H1 (cell line): ENCODE measurements at regions not wholly inside any gene's neighbourhood (a gene's known extent, or its start where the extent isn't known, plus 50 kb on each side); places are given as distances from the start of the nearest gene placed in this dataset.
A peak's percentile ranks its signal among the peaks of the same experiment; 100 is the strongest.

Experiments
- CTCF ChIA-PET: fragments of 300-600 bp; sonication (Branson Sonifier 250); formaldehyde crosslinking; loops from one replicate; lab custom pipeline; 2021; ENCODE audit not compliant: partially characterized antibody; lab: Charles Lee
- POLR2A ChIA-PET: fragments of 300-600 bp; sonication (Branson Sonifier 250); formaldehyde crosslinking; loops from one replicate; lab custom pipeline; 2021; ENCODE audit warnings: inconsistent platforms; ENCODE audit not compliant: partially characterized antibody; lab: Charles Lee
- DNase-seq, 2 experiments: peaks; one replicate each; pipeline versions ENCODE4 v3.0.0 to v3.0.0-alpha.2; 2010 to 2022; ENCODE audit warnings: low spot score in 2 of 2, low read depth in 1 of 2, mixed read lengths in 1 of 2
- FAIRE-seq: peaks from 2 replicates; lab custom pipeline; 2011; peaks lifted over from hg19 to GRCh38; lab: Jason Lieb, UNC
- H2AFZ ChIP-seq: 2 replicates; pipeline ENCODE4 v1.8.1; 2012; ENCODE audit warnings: low read length, inconsistent platforms
- H2AK5ac ChIP-seq: 2 replicates; pipeline ENCODE4 v1.6.1; 2013; ENCODE audit warnings: low read depth, low read length
- H2BK120ac ChIP-seq: replicated peaks from 2 replicates; pipeline ENCODE3; 2013; ENCODE audit warnings: low read depth, low read length, inconsistent platforms
- H2BK12ac ChIP-seq: 2 replicates; pipeline ENCODE4 v1.6.1; 2013; ENCODE audit warnings: low read depth, low read length
- H2BK15ac ChIP-seq: 2 replicates; pipeline ENCODE4 v1.6.1; 2013; ENCODE audit warnings: low read length
- H2BK20ac ChIP-seq: 2 replicates; pipeline ENCODE4 v1.6.1; 2013; ENCODE audit warnings: low read length
- H2BK5ac ChIP-seq: 2 replicates; pipeline ENCODE4 v1.6.1; 2013; ENCODE audit warnings: low read depth, low read length
- H3K14ac ChIP-seq: 2 replicates; pipeline ENCODE4 v1.6.1; 2013; ENCODE audit warnings: inconsistent platforms; ENCODE audit not compliant: insufficient read length
- H3K18ac ChIP-seq: 2 replicates; pipeline ENCODE4 v1.6.1; 2013; ENCODE audit warnings: low read length; ENCODE audit errors: extremely low read depth
- H3K23ac ChIP-seq: 2 replicates; pipeline ENCODE4 v1.6.1; 2013; ENCODE audit warnings: inconsistent platforms; ENCODE audit not compliant: insufficient read length
- H3K23me2 ChIP-seq: 2 replicates; pipeline ENCODE4 v1.6.1; 2013; ENCODE audit warnings: low read depth, low read length
- H3K27ac ChIP-seq: 2 replicates; pipeline ENCODE4 v1.6.1; 2011; ENCODE audit warnings: low read depth, low read length, inconsistent platforms
- H3K27me3 ChIP-seq, 4 experiments: replicated peaks in 1 of 4; 1 replicate in 1 of 4; 2 replicates in 3 of 4; pipeline versions ENCODE4 v1.6.1 to v1.8.1; 2011 to 2013; ENCODE audit warnings: low read length in 3 of 4, mild to moderate bottlenecking in 3 of 4, inconsistent platforms in 2 of 4, mixed read lengths in 2 of 4, moderate library complexity in 1 of 4; ENCODE audit not compliant: control insufficient read depth in 3 of 4, insufficient read depth in 3 of 4; ENCODE audit errors: extremely low read depth in 1 of 4
- H3K36me3 ChIP-seq, 4 experiments: 2 replicates each; pipeline versions ENCODE4 v1.6.1 to v1.8.1; 2011 to 2013; ENCODE audit warnings: mild to moderate bottlenecking in 4 of 4, low read length in 3 of 4, moderate library complexity in 2 of 4, control low read depth in 1 of 4, inconsistent platforms in 1 of 4; ENCODE audit not compliant: insufficient read depth in 4 of 4, control insufficient read depth in 2 of 4
- H3K4ac ChIP-seq: replicated peaks from 2 replicates; pipeline ENCODE3; 2013; ENCODE audit warnings: low read length, low read depth, mixed read lengths, inconsistent platforms; ENCODE audit not compliant: insufficient read length
- H3K4me1 ChIP-seq, 4 experiments: replicated peaks in 1 of 4; 1 replicate in 1 of 4; 2 replicates in 3 of 4; pipeline versions ENCODE4 v1.6.1 to v1.8.1; 2011 to 2013; ENCODE audit warnings: low read length in 3 of 4, inconsistent platforms in 2 of 4, mixed read lengths in 1 of 4; ENCODE audit not compliant: insufficient read depth in 4 of 4, control insufficient read depth in 3 of 4
- H3K4me2 ChIP-seq, 2 experiments: 2 replicates each; pipeline versions ENCODE4 v1.6.1 to v1.8.1; 2011 to 2013; ENCODE audit warnings: low read depth in 2 of 2, low read length in 2 of 2, control low read depth in 1 of 2, inconsistent platforms in 1 of 2, mild to moderate bottlenecking in 1 of 2; ENCODE audit not compliant: insufficient read depth in 1 of 2
- H3K4me3 ChIP-seq, 4 experiments: fragments of 200-600, 300-600 bp in 1 of 4; sonication (generic), shearing (Covaris generic), sonication (Bioruptor Twin) in 1 of 4; 2 replicates each; pipeline versions ENCODE4 v1.5.1 to v1.8.1; 2011 to 2016; ENCODE audit warnings: low read length in 4 of 4, low read depth in 3 of 4, control low read depth in 2 of 4, inconsistent platforms in 2 of 4, mild to moderate bottlenecking in 2 of 4, mixed read lengths in 1 of 4, moderate library complexity in 1 of 4; ENCODE audit not compliant: insufficient read depth in 2 of 4; ENCODE audit errors: extremely low read depth in 1 of 4
- H3K56ac ChIP-seq: replicated peaks from 2 replicates; pipeline ENCODE3; 2013; ENCODE audit warnings: low read depth, mild to moderate bottlenecking, mixed read lengths, low read length, inconsistent platforms; ENCODE audit not compliant: insufficient read length
- H3K79me1 ChIP-seq: 2 replicates; pipeline ENCODE4 v1.6.1; 2013; ENCODE audit warnings: low read depth, low read length, control low read depth
- H3K79me2 ChIP-seq, 2 experiments: 2 replicates each; pipeline versions ENCODE4 v1.6.1 to v1.8.1; 2012 to 2013; ENCODE audit warnings: low read length in 2 of 2, mild to moderate bottlenecking in 2 of 2, inconsistent platforms in 1 of 2; ENCODE audit not compliant: insufficient read depth in 2 of 2, control insufficient read depth in 1 of 2
- H3K9ac ChIP-seq, 4 experiments: replicated peaks in 1 of 4; 1 replicate in 1 of 4; 2 replicates in 3 of 4; pipeline versions ENCODE4 v1.6.1 to v1.8.1; 2011 to 2013; ENCODE audit warnings: low read depth in 3 of 4, low read length in 3 of 4, control low read depth in 2 of 4, mild to moderate bottlenecking in 2 of 4, moderate library complexity in 2 of 4, inconsistent platforms in 1 of 4; ENCODE audit errors: extremely low read depth in 1 of 4
- H3K9me3 ChIP-seq, 2 experiments: 2 replicates each; pipeline versions ENCODE4 v1.6.1 to v1.8.1; 2012 to 2013; ENCODE audit warnings: mild to moderate bottlenecking in 2 of 2, moderate library complexity in 2 of 2, control low read depth in 1 of 2, inconsistent platforms in 1 of 2, low read depth in 1 of 2, low read length in 1 of 2, mixed read lengths in 1 of 2; ENCODE audit not compliant: insufficient read depth in 2 of 2
- H4K20me1 ChIP-seq, 2 experiments: replicated peaks in 1 of 2; 2 replicates each; pipeline versions ENCODE3 to v1.8.1; 2011 to 2013; ENCODE audit warnings: inconsistent platforms in 2 of 2, low read length in 2 of 2, mild to moderate bottlenecking in 1 of 2; ENCODE audit not compliant: insufficient read depth in 2 of 2, control insufficient read depth in 1 of 2
- H4K5ac ChIP-seq: 2 replicates; pipeline ENCODE4 v1.6.1; 2013; ENCODE audit warnings: low read length, low read depth, mixed read lengths, inconsistent platforms; ENCODE audit not compliant: insufficient read length
- H4K8ac ChIP-seq: 2 replicates; pipeline ENCODE4 v1.8.0; 2013; ENCODE audit warnings: mild to moderate bottlenecking, moderate library complexity, low read length, inconsistent platforms; ENCODE audit not compliant: insufficient read depth; ENCODE audit errors: extremely low read depth
- H4K91ac ChIP-seq: replicated peaks from 2 replicates; pipeline ENCODE3; 2013; ENCODE audit warnings: low read length, mixed read lengths, inconsistent platforms; ENCODE audit not compliant: insufficient read length
- CBX8 ChIP-seq: fragments of 300-800, 300-1000 bp; sonication (generic); IDR thresholded peaks from 2 replicates; pipeline ENCODE4 v1.7.1; 2016; ENCODE audit warnings: low read depth, low read length, borderline replicate concordance
- CEBPB ChIP-seq: IDR thresholded peaks from 2 replicates; pipeline ENCODE4 v1.6.1; 2012; ENCODE audit warnings: low read depth, low read length
- HDAC6 ChIP-seq: IDR thresholded peaks from one replicate; pipeline ENCODE4 v1.7.1; 2012; ENCODE audit warnings: low read depth, mild to moderate bottlenecking, inconsistent platforms, low read length, moderate library complexity
- KDM1A ChIP-seq: fragments of 200-600, 300-600 bp; sonication (generic); IDR thresholded peaks from 2 replicates; pipeline ENCODE4 v1.7.1; 2016; ENCODE audit warnings: mild to moderate bottlenecking, low read length, borderline replicate concordance
- NANOG ChIP-seq: IDR thresholded peaks from 2 replicates; pipeline ENCODE4 v1.6.1; 2011; ENCODE audit warnings: low read length, low read depth, mild to moderate bottlenecking, inconsistent platforms; ENCODE audit not compliant: insufficient read depth, poor library complexity, severe bottlenecking
- RXRA ChIP-seq: IDR thresholded peaks from 2 replicates; pipeline ENCODE4 v1.6.1; 2011; ENCODE audit warnings: low read depth, mild to moderate bottlenecking, low read length, moderate library complexity; ENCODE audit not compliant: insufficient read depth
- SP1 ChIP-seq: IDR thresholded peaks from 2 replicates; pipeline ENCODE4 v1.6.1; 2011; ENCODE audit warnings: low read depth, low read length
- TAF1 ChIP-seq: IDR thresholded peaks from 2 replicates; pipeline ENCODE4 v1.6.1; 2011; ENCODE audit warnings: mild to moderate bottlenecking, low read depth, low read length
- ZNF274 ChIP-seq: IDR thresholded peaks from 2 replicates; pipeline ENCODE4 v1.7.0; 2012; ENCODE audit warnings: low read length, borderline replicate concordance; ENCODE audit errors: extremely low read depth
- whole genome bisulfite sequencing, 2 experiments: shearing (Covaris generic) in 1 of 2; methylation state at CpG; one replicate each; pipeline versions ENCODE4 v1.1.6 to v1.1.7; 2013 to 2015; ENCODE audit warnings: low lambda C conversion rate in 2 of 2, mixed read lengths in 2 of 2, inconsistent platforms in 1 of 2, low coverage in 1 of 2, missing lambda C conversion rate in 1 of 2; ENCODE audit not compliant: insufficient replicate concordance in 2 of 2, insufficient coverage in 1 of 2, insufficient read length in 1 of 2; ENCODE audit errors: extremely low coverage in 1 of 2, missing lambda C conversion rate in 1 of 2; 5-methylcytosine and 5-hydroxymethylcytosine counted together
- TF ChIP-seq, protein P1 (sequence below): IDR thresholded peaks from 2 replicates; pipeline ENCODE4 v1.6.1; 2012; ENCODE audit warnings: inconsistent platforms

DNA sequence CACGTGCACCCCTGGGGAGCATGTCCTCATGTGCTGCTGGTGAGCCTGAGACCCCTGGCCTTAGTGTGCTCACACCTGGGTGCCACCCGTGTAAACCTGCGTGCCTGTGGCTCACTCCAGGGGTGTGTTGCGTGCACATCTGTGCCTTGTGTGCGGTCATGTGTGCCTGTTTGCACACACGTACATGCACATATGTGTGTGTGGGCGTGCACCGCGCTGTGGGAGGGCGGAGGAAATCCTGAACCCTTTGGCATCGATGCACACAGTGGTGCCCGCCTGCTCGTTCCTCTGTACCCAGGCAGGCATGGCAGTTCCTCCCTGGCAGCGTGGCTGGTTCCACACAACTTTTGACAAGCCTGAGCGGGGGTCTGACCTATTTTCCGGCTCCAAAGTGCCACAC, 1181.9 kb downstream of the BRD1 start:
- H3K4ac ChIP-seq: no peak overlapping the region
- no peak overlapping the region for H4K5ac ChIP-seq
- H2AFZ ChIP-seq: no peak overlapping the region
- DNase-seq (no peak), FAIRE-seq (no peak)
- no peak overlapping the region for H3K27ac ChIP-seq
- H3K36me3 ChIP-seq: no peaks in the 10 kb centered on the region
- no peak overlapping the region; the same call in 1 of the 2 replicates for H2BK5ac ChIP-seq
- H4K20me1 ChIP-seq: peaks cover 2 to 18% of the 10 kb centered on the region in 2 experiments
- H3K4me3 ChIP-seq: no peak overlapping the region
- H3K18ac ChIP-seq: no peak overlapping the region
- H3K56ac ChIP-seq: no peak overlapping the region
- H3K23me2 ChIP-seq: 0 out of 2 replicates have a peak, but pooled peaks cover 2% of the 10 kb centered on the region
- no peaks in the 10 kb centered on the region for H3K27me3 ChIP-seq
- CTCF ChIA-PET: no interaction called here
- H3K9ac ChIP-seq: no peak overlapping the region
- H3K4me1 ChIP-seq: no peaks in the 10 kb centered on the region; a peak in 4 of 7 replicates
- H2AK5ac ChIP-seq: 0 out of 2 replicates have a peak overlapping the region, but pooled peaks have one; percentile 53
- H2BK12ac ChIP-seq: no peak overlapping the region
- TF ChIP-seq TAF1 (no peak), NANOG (no peak), CEBPB (no peak), HDAC6 (no peak), CBX8 (no peak), SP1 (no peak), ZNF274 (no peak), KDM1A (no peak), RXRA (no peak)
- TF ChIP-seq, protein P1, sequence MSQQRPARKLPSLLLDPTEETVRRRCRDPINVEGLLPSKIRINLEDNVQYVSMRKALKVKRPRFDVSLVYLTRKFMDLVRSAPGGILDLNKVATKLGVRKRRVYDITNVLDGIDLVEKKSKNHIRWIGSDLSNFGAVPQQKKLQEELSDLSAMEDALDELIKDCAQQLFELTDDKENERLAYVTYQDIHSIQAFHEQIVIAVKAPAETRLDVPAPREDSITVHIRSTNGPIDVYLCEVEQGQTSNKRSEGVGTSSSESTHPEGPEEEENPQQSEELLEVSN: no peak
- TF ChIP-seq, all 59 proteins: peak for 0
- Histone ChIP-seq H2BK20ac (no peak overlapping the region), H4K91ac (no peak overlapping the region), H3K4me2 (no peak overlapping the region), H3K79me2 (peaks cover 0 to 2% of the 10 kb centered on the region in 2 experiments; a peak in 1 of 4 replicates), H3K23ac (no peak overlapping the region), H4K8ac (0 out of 2 replicates have a peak overlapping the region, but pooled peaks have one; percentile 14), H3K14ac (no peak overlapping the region), H2BK120ac (no peak overlapping the region), H2BK15ac (no peak overlapping the region), H3K9me3 (no peaks in the 10 kb centered on the region), H3K79me1 (peaks cover 5% of the 10 kb centered on the region)
- POLR2A ChIA-PET: no interaction called here
- 96% methylated on average over 15 of the region's 16 CpGs; no CpG with 5 or more reads in 1 of the 2 experiments for WGBS, 2 experiments
